ENCODE measurements at regions not wholly inside any gene's neighbourhood (a gene's known extent, or its start where the extent isn't known, plus 50 kb on each side); places are given as distances from the start of the nearest gene placed in this dataset.
"Not testable (repeated sequence)": the region's sequence is repeated elsewhere in the genome, so short reads cannot be mapped to it uniquely, and the experiment has no call there.

DNA sequence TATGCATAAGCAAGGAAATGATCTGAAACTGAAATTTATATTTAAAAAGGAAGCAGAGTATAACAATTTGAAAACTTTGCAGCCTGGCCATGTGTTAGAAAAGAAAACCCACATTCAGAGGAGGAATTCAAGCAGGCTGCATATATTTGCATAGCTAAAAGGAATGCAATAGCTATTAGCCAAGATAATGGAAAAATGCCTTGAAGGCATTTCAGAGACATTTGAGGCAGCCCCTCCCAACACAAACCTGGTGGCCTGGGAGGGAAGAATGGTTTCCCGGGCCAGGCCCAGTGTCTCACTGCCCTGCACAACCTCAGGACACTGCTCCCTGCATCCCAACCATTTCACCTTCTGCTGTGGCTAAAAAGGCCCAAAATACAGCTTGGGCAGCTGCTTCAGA, 136.8 kb downstream of the TYW3 start:
- Mint-ChIP-seq H3K27me3 (no peaks in the 10 kb centered on the region), H3K27ac (no peak overlapping the region), H3K4me1 (no peaks in the 10 kb centered on the region), H3K4me3 (no peak overlapping the region), H3K36me3 (ENCODE audit: low read depth) (no peaks in the 10 kb centered on the region), H3K9me3 (peaks cover 16% of the 10 kb centered on the region)
- ChIA-PET POLR2A (no interaction called here), CTCF (no interaction called here)
- no peak for DNase-seq

DNA sequence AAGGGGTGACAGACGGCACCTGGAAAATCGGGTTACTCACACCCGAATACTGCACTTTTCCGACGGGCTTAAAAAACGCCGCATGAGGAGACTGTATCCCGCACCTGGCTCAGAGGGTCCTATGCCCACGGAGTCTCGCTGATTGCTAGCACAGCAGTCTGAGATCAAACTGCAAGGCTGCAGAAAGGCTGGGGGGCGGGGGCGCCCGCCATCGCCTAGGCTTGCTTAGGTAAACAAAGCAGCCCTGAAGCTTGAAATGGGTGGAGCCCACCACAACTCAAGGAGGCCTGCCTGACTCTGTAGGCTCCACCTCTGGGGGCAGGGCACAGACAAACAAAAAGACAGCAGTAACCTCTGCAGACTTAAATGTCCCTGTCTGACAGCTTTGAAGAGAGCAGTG, 144.4 kb downstream of the TYW3 start:
- H3K27ac Mint-ChIP-seq; H3K27me3 Mint-ChIP-seq; H3K36me3 Mint-ChIP-seq (ENCODE audit: low read depth); CTCF ChIA-PET; H3K9me3 Mint-ChIP-seq; POLR2A ChIA-PET; DNase-seq; H3K4me3 Mint-ChIP-seq; H3K4me1 Mint-ChIP-seq: not testable (repeated sequence)

DNA sequence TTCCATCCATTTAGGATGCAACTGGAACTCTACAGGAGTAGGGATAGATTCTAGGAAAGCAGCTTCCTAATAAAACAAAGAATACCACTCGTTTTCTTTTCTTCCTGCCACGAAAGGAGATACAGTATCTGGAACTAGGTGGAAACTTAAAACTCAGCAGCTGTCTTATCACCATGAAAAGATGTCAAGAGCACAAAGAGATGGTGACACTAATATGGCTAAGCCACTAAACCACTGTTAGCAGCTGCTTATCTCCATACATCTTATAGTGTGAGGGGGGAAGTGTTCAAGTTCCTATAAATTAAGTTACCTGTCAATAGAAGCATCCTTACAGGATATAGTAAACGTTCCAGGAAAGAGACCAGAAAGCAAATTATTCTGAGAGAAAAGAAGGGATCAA, 162.5 kb downstream of the TYW3 start:
- POLR2A ChIA-PET, result no interaction called here
- Mint-ChIP-seq H3K9me3 (no peaks in the 10 kb centered on the region), H3K4me1 (no peaks in the 10 kb centered on the region), H3K27ac (no peak overlapping the region), H3K27me3 (no peaks in the 10 kb centered on the region), H3K36me3 (ENCODE audit: low read depth) (no peaks in the 10 kb centered on the region), H3K4me3 (no peak overlapping the region)
- no peak for DNase-seq
- CTCF ChIA-PET, result no interaction called here

DNA sequence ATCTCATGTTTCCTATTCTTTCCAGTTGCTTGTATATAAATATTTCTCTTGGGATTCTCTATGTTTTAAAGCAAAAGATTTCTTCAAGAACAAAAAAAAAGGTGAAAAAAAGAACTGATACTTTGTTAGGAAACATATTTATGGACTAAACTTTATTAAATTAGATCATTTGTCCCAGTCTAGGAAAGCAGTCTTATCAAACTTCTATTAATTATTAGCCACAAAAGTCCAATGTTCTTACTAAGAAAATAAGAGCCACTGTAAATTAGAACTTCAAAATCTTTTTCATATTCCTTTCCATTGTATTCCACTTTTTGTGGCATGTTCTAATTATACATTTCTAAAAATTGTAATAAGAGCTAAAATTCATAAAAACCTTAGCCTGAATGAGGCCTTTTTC, 175.2 kb downstream of the TYW3 start:
- Mint-ChIP-seq H3K9me3 (peaks cover 5% of the 10 kb centered on the region), H3K36me3 (ENCODE audit: low read depth) (no peaks in the 10 kb centered on the region), H3K27me3 (no peaks in the 10 kb centered on the region), H3K4me1 (no peaks in the 10 kb centered on the region), H3K27ac (no peak overlapping the region), H3K4me3 (no peak overlapping the region)
- ChIA-PET POLR2A (no interaction called here), CTCF (no interaction called here)
- DNase-seq, result no peak

DNA sequence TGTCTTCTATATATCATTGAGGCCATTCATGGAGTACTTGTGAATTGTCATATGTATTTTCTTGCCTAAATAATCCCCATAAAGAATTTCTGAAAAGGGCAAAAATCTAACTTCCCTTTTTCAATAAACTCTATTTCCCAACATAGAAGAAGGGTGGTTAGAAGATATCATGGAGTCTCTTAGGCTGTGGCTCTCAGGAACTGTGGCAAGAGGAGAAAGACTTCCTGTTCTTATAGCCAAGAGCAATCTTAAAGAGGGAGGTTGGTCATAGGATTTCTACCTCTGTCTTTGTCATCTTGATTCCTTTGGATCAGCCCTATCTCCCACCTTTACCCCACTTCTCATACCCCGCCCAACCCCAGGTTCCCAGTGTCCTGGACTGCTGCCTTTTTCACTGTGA, 175.8 kb downstream of the TYW3 start:
- H3K36me3 Mint-ChIP-seq (ENCODE audit: low read depth), result no peaks in the 10 kb centered on the region
- H3K9me3 Mint-ChIP-seq, result peaks cover 5% of the 10 kb centered on the region
- ChIA-PET CTCF (no interaction called here), POLR2A (no interaction called here)
- no peak overlapping the region for H3K4me3 Mint-ChIP-seq
- DNase-seq, result no peak
- H3K4me1 Mint-ChIP-seq, result no peaks in the 10 kb centered on the region
- no peaks in the 10 kb centered on the region for H3K27me3 Mint-ChIP-seq
- no peak overlapping the region for H3K27ac Mint-ChIP-seq

DNA sequence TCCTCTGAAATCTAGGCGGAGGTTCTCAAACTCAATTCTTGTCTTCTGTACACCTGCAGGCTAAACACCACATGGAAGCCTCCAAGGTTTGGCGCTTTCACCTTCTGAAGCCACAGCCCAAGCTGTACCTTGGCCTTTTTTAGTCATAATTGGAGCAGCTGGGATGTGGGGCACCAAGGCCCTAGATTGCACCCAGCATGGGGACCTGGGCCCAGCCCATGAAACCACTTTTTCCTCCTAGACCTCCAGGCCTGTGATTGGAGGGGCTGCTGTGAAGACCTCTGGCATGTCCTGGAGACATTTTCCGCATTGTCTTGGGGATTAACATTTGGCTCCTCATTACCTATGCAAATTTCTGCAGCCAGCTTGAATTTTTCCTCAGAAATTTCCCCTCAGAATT, 181.0 kb downstream of the TYW3 start:
- Mint-ChIP-seq H3K4me3 (no peak overlapping the region), H3K9me3 (peaks cover 18% of the 10 kb centered on the region), H3K36me3 (ENCODE audit: low read depth) (no peaks in the 10 kb centered on the region), H3K4me1 (no peaks in the 10 kb centered on the region), H3K27ac (no peak overlapping the region), H3K27me3 (no peaks in the 10 kb centered on the region)
- POLR2A ChIA-PET, result no interaction called here
- CTCF ChIA-PET, result no interaction called here
- DNase-seq, result no peak

DNA sequence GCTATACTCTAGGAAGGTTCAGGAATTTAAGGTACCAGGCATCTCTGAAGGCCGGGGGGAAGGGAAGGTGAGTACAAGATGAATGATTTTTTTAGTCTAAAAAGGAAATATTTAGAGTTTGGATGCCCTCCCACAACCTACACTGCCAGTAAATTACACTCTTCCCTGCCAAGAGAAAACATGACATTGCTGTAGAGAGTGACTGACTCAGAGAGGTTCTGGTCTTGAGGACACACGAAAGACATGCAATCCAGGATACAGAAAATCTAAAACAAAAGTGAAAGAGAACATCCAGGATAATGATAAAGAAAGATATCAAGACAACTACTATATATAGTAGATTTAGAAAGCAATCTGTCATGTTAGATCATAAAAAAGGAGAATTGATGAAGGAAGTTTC, 200.5 kb downstream of the TYW3 start:
- POLR2A ChIA-PET, result no interaction called here
- H3K27ac Mint-ChIP-seq, result no peak overlapping the region
- no peaks in the 10 kb centered on the region for H3K36me3 Mint-ChIP-seq (ENCODE audit: low read depth)
- H3K4me3 Mint-ChIP-seq, result no peak overlapping the region
- CTCF ChIA-PET, result no interaction called here
- no peak for DNase-seq
- H3K4me1 Mint-ChIP-seq, result no peaks in the 10 kb centered on the region
- no peaks in the 10 kb centered on the region for H3K9me3 Mint-ChIP-seq
- H3K27me3 Mint-ChIP-seq, result no peaks in the 10 kb centered on the region

DNA sequence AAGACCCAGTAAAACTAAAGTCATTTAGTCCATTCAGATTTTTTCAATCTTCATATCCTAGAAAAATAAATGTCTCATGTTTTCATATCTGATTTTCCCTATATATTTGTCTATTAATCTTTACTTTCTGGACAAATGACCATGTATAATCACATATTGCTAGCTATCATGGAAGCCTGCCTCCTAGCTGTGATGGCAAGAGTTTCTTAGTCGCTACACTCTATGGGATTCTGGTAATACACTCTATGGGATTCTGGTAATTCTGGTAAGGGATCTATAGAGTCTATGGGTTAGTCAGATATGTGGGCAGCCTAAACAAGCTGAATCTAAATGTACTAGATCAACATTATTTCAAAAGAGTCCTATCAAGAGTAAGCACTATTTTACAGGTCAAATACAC, 198.7 kb upstream of the LHX8 start:
- ChIA-PET POLR2A (no interaction called here), CTCF (no interaction called here)
- H3K4me1 Mint-ChIP-seq, result no peaks in the 10 kb centered on the region
- DNase-seq, result no peak
- no peak overlapping the region for H3K4me3 Mint-ChIP-seq
- H3K9me3 Mint-ChIP-seq, result no peaks in the 10 kb centered on the region
- no peak overlapping the region for H3K27ac Mint-ChIP-seq
- H3K27me3 Mint-ChIP-seq, result no peaks in the 10 kb centered on the region
- H3K36me3 Mint-ChIP-seq (ENCODE audit: low read depth), result no peaks in the 10 kb centered on the region

DNA sequence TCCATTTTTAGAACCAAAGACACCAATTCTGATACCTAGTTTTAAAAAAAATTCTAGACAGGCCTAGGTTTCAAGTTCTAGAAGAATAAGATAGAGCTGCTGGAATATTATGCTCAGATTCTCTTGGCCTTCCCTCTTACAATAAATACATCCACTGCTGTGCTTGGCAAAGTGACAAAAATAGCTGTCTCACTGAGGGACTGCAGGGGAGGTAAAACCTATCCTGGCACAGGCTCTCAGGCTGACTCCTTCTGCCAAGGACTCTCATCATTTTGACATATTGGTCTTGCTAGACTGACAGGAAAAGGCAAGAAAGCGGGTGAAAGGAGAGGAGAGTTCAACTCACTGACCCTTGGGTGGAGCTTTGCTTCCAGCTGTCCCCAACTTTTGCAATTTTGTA, 197.0 kb upstream of the LHX8 start:
- ChIA-PET CTCF (no interaction called here), POLR2A (no interaction called here)
- H3K9me3 Mint-ChIP-seq, result peaks cover 3% of the 10 kb centered on the region
- H3K4me1 Mint-ChIP-seq, result no peaks in the 10 kb centered on the region
- no peaks in the 10 kb centered on the region for H3K36me3 Mint-ChIP-seq (ENCODE audit: low read depth)
- H3K27ac Mint-ChIP-seq, result no peak overlapping the region
- H3K4me3 Mint-ChIP-seq, result no peak overlapping the region
- no peaks in the 10 kb centered on the region for H3K27me3 Mint-ChIP-seq
- no peak for DNase-seq

DNA sequence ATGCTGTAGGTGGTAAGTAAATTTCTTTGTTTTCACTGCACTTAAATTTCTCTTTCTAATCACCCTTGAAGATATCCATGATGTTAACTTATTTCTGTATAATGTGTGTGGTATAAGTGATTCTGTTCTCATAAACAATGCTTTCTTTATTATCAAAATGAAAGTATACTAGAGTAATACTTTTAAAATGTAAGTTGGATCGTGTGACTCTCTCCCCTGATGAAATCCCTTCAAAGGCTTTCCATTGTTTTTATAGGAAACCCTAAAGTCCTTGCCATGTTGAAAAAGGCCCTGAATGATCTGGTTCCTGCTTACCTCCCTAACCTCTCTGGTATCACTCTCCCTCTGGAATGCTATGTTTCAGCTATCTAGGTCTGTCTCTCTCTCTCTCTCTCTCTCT, 191.1 kb upstream of the LHX8 start:
- ChIA-PET CTCF (no interaction called here), POLR2A (no interaction called here)
- Mint-ChIP-seq H3K4me3 (no peak overlapping the region), H3K9me3 (peaks cover 6% of the 10 kb centered on the region), H3K36me3 (ENCODE audit: low read depth) (no peaks in the 10 kb centered on the region), H3K27me3 (no peaks in the 10 kb centered on the region), H3K27ac (no peak overlapping the region), H3K4me1 (no peaks in the 10 kb centered on the region)
- DNase-seq, result no peak

DNA sequence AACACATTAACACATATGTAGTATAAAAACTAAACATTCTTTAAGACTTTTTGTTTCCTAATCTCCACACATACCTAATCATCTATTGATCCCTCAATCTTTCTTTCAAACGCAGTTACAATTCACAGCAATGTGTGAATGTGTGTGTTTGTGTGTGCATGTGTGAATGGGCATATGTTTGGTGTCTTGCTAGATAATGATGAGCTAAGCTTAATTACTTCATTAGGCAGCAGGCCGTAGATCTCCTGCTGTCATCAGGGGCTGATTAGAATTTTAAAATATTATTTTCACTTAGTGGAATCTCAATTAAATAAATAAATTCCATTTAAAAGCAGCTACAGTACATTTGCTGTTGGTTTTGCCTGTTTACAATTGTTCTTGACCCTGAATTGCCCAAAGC, 187.8 kb upstream of the LHX8 start:
- Mint-ChIP-seq H3K36me3 (ENCODE audit: low read depth) (no peaks in the 10 kb centered on the region), H3K27ac (no peak overlapping the region), H3K4me1 (no peaks in the 10 kb centered on the region), H3K4me3 (no peak overlapping the region), H3K9me3 (peaks cover 3% of the 10 kb centered on the region), H3K27me3 (no peaks in the 10 kb centered on the region)
- CTCF ChIA-PET, result no interaction called here
- POLR2A ChIA-PET, result no interaction called here
- no peak for DNase-seq

DNA sequence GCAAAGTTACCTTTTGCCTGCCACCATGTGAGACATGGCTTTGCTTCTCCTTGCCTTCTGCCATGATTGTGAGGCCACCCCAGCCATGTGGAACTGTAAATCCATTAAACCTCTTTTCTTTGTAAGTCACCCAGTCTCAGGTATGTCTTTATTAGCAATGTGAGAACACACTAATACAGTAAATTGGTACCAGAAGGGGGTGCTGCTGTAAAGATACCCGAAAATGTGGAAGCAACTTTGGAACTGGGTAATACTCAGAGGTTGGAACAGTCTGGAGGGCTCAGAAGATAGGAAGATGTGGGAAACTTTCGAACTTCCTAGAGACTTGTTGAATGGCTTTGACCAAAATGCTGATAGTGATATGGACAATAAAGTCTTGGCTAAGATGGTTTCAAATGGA, 184.8 kb upstream of the LHX8 start:
- H3K4me1 Mint-ChIP-seq; H3K9me3 Mint-ChIP-seq; H3K4me3 Mint-ChIP-seq; H3K36me3 Mint-ChIP-seq (ENCODE audit: low read depth); POLR2A ChIA-PET; DNase-seq; H3K27me3 Mint-ChIP-seq; CTCF ChIA-PET; H3K27ac Mint-ChIP-seq: not testable (repeated sequence)

DNA sequence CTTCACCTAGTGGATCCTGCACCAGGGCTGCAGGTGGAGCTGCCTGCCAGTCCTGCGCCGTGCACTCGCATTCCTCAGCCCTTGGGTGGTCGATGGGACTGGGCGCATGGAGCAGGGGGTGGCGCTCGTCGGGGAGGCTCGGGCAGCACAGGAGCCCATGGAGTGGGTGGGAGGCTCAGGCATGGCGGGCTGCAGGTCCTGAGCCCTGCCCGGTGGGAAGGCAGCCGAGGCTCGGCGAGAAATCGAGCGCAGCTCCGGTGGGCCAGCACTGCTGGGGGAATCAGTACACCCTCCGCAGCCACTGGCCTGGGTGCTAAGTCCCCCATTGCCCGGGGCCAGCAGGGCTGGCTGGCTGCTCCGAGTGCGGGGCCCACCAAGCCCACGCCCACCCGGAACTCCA, 182.2 kb upstream of the LHX8 start:
- DNase-seq; POLR2A ChIA-PET; H3K4me1 Mint-ChIP-seq; H3K4me3 Mint-ChIP-seq; H3K9me3 Mint-ChIP-seq; H3K27ac Mint-ChIP-seq; CTCF ChIA-PET; H3K36me3 Mint-ChIP-seq (ENCODE audit: low read depth); H3K27me3 Mint-ChIP-seq: not testable (repeated sequence)

DNA sequence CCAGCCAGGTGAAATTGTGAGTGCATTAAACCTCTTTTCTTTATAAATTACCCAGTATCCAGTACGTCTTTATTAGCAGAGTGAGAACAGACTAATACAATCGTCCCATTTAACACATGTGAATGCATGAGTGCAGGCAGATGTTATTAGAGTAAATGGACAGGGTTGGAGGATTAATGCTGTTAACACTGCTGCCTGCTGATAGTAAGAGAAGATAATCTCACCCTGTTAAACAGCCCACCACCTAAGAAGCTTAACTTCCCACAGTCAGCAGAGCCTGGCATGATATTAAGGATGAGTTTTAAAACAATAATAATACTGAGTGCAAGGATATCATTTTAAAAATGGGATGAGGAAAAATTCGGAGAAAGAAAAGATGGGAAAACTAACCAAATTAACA, 181.4 kb upstream of the LHX8 start:
- no peaks in the 10 kb centered on the region for H3K36me3 Mint-ChIP-seq (ENCODE audit: low read depth)
- no peaks in the 10 kb centered on the region for H3K27me3 Mint-ChIP-seq
- ChIA-PET CTCF (no interaction called here), POLR2A (no interaction called here)
- H3K4me1 Mint-ChIP-seq, result no peaks in the 10 kb centered on the region
- DNase-seq, result no peak
- no peak overlapping the region for H3K27ac Mint-ChIP-seq
- H3K4me3 Mint-ChIP-seq, result no peak overlapping the region
- H3K9me3 Mint-ChIP-seq, result no peaks in the 10 kb centered on the region

DNA sequence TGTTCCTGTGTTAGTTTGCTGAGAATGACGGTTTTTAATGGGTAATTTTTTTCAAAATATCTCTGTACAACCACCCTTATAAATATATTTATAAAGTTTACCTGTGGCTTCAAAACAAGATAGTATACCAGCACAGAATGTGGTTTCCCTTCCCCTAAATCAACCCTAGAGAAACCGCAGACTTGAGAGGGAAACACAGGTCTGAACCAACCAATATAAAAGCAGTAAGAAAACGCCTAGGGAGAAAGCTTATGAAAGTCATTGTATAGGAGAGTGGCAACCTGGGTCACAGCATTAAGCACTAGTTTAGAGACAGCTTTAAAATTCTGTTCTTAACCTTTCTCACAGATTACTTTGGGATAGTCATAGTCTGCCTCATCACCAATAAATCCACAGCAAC, 180.6 kb upstream of the LHX8 start:
- Mint-ChIP-seq H3K36me3 (ENCODE audit: low read depth) (no peaks in the 10 kb centered on the region), H3K27me3 (no peaks in the 10 kb centered on the region), H3K9me3 (no peaks in the 10 kb centered on the region), H3K27ac (no peak overlapping the region), H3K4me3 (no peak overlapping the region), H3K4me1 (no peaks in the 10 kb centered on the region)
- no peak for DNase-seq
- ChIA-PET CTCF (no interaction called here), POLR2A (no interaction called here)

Measured in activated CD4-positive, alpha-beta memory T cell treated with anti-CD3 and anti-CD28 coated beads, Interleukin-2, amount 10 ng/mL, durations not matched to agents 7 days and 5 days (primary cell).